Stimulated activated CD4-positive, alpha-beta T cell treated with anti-CD3 and anti-CD28 coated beads, Interleukin-12 subunit alpha, Interleukin-12 subunit beta, amount 100 ng/mL, for 48 hours (primary cell): ENCODE measurements at regions not wholly inside any gene's neighbourhood (a gene's known extent, or its start where the extent isn't known, plus 50 kb on each side); places are given as distances from the start of the nearest gene placed in this dataset.

ENCODE experiments used
- DNase-seq, 3 donors: peaks; one replicate each; pipeline ENCODE4 v3.0.0-alpha.2; 2020; ENCODE audit warnings: low read depth in 2 of 3, low spot score in 1 of 3

DNA sequence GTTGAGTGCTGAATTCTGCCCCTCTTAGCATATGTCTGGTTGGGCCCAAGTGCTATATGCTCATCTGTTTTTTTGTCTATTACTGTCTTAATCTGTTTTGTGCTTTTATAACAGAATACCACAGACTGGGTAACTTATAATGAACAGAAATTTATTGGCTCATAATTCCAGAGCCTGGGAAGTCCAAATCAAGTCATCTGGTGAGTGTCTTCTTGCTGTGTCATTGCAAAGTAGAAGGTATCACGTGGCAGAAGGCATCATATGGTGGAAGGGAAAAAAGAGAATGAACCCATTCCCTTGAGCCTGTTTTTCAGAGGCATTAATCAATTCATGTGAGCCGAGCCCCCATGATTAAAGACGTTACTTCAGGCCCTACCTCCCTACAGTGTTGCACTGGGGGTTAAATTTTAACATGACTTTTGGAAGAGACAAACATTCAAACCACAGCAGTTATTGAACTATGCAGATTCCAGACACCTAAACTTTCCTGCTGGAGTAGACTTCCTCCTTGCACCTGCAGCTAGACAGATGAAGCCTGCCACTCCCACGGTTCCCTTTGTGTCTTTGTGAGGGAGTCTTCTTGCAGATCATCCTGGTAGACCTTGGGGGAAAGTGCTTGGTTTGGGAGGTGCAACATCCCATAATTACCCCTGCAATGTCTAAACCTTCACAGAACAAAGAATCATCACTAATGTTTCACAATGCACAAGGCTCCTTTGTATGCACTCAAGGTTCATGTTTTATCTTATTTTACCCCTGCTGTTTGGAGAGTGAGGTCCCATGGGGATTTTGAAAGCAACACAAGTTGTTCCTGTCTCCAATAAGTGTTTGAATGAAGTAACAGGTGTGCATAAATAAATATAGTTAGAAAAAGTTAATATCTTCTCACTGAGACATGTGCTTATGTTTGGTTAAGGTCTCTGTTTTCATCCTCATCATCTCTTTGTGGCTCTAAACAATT lies 64.7 kb upstream of the XCR1 start:
- DNase-seq: no peak

DNA sequence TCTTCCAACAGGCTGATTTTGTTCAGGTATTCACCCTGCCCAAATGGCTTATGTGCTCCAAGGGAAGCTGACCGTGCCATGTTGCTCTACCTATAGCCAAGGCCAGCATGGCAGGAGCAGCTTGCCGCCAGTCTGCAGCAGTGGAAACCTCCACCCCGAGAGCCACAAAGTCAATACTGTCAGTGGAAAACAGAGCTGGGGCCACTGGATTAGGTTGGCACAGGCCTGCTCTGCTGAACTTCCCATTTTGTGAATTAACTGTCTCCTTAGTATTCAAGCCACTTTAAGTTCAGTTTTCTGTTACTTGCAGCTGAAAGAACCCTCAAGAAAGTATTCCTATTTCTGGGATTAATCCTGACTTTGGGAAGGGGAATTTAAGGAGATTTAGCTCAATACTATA lies 63.8 kb upstream of the XCR1 start:
- no peak for DNase-seq

DNA sequence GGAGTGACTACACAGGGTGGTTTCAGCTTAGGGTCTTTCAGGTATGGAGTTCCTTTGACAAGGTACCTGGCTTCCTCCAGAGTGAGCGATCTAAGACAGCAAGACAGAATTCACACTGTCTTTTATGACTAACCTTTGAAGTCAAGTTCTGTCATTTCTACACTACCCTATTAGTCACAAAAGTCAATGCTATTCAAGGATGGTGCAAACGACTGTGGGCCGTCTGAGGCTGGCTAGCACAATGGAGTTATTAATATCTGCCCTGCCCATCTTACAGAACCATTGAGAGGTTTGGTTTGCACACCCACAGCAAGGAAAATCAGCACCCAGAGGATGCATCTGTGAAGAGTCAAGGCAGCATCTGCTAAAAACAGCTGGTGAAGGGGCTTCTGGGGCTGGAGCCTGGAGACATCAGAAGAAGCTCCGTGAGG lies 62.9 kb upstream of the XCR1 start:
- DNase-seq: no peak

DNA sequence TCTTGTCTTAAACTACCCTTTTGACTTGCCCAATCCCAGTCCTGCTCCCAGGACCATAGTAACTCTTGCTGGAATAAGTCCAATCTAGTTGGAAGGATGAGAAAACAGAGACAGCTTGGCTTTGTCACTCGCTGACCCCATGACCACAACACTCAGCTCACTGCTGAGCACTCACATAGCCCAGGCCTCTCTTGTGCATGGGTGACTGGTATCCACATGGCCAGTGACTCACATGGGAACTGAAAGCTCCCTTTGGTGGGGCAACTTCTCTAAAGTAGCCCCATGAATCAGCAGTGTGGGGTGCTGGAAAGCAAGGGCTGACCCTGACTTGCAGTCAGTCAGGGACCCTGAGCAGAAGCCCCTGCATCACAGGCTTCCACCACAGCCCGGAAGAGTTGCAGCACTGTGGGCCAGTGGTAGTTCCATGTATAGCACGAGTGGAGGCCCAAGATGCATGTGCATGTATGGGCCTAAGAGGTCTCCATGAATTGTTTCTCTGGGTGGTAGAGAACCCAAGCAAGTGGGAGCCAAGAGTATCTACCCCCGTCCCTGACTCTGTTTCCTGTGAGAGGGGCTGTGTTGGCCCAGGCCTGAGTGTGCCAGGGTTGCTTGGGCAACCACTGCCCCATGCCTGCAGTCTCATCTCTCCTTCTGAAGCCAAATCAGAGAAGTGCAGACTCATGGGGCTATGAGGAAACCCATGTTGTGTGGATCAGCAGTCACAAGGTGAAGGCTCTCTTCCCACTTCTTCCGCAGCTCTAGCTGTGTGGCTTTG lies 62.1 kb upstream of the XCR1 start:
- peak in 1 of 3 donors; percentile 24 for DNase-seq

DNA sequence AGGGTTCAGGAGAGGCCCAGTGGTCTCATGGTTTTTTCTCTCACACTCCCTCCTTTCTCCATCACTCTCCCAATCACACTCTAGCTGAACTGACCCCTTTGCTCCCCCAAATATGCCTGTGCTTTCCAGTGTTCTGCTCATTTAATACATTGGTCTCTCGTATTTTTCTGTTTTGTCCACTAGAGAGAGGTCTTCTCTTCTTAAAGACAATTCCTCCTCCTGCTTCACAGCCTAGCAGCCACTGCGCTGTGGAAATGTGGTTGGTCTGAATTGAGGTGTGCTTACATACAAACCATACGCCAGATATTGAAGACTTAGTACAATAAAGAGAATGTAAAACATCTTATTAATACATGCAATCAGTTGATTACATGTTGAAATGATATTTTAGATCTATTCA lies 60.6 kb upstream of the XCR1 start:
- no peak for DNase-seq

DNA sequence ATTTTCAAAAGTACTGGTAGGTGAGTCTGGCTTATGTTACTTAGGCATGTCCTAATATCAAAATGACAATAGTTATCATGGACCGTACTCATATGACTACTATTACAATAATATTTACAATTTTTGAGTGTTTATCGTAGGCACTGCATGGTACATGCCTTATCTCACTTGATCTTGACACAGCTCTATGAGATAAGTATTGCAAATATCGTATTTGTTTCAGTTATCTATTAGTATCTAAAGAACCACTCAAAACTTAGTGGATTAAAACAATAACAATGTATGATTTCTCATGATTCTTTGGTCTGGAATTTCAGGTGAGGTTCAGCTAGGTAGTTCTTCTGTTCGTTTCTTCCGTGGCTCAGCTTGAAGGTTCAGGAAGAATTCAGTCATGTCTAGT lies 59.7 kb upstream of the XCR1 start:
- DNase-seq: no peak

DNA sequence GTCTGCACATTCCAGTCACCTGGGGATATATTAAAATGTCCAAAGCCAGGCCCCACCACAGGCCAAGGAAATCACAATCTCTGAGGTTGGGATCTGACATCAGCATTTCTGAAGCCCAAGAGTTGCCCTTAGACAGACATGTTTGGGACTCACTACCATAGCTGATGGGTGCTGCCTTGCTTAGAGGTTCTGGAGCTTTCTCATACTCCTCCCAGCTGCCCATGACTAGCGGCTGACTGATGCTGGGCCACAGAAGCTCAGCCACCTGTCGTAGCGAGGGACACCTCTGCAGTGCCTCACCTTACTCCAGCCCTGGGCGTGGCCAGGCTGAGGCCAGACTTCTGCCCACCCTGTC lies 58.8 kb upstream of the XCR1 start:
- DNase-seq: no peak

DNA sequence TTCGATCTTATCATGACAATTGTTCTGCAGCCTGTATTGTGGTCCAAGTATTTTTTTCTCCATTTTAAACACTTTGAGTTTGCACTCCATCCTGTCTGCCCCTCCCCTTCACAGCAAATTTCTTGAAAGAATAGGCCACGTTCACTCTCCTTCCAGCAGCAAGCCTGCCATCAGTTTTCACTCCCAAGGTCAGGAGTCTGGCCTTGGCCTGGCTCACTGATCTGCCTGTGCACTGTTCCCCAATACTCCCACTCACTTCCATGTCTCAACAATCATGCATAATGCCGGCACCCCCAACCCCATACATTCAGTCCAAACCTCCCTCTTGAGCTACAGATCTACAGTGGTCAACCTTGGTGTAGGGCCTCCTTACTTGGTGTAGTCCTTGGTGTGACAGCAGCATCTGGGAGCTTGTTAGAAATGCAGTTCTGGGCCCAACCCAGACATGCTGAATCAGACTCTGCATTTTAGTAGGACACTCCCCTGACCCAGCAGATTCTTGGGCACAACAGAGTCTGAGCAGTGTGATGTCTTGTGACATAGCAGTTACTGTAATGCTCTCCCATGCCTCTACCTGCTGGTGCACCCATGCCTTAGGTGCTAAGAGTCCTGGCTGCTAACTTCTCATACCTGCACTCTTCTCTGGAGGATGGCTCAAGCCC lies 58.3 kb upstream of the XCR1 start:
- DNase-seq: no peak

DNA sequence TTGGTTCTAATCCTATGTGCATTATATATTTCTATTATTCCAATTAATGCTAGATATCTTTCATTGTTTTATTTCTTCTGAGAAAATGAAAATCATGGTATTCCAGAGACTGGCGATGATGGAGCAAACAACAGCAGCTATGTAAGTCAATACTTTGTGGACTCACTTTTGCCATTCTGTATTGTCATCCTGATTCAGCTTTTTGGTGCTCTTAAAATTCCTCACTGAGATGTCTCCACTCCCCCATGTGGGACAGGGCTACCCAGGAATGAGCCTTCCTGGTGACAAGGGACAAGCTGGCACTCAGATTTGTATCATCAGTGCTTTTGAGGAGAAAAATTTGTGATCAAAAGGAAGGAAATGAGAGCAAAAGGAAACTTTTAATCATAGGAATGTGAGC lies 56.7 kb upstream of the XCR1 start:
- DNase-seq: no peak

DNA sequence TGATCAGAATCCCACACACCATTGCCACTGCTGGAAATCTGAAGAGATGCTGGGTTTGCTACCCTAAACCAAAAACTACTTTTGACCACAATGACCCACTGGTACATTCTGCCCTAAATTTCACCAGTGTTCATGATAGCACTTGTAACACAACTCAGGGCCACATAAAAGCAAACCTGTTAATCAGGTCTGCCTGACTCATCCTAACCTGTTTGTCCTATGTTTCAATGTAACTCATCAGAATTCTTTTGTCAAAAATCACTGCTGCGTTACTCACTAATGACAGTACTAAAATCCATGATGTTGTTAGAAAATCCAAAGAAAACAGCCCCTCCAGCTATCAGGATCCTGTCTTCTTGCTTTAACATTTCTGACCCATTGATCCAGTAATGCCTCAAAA lies 55.6 kb upstream of the XCR1 start:
- DNase-seq: no peak

DNA sequence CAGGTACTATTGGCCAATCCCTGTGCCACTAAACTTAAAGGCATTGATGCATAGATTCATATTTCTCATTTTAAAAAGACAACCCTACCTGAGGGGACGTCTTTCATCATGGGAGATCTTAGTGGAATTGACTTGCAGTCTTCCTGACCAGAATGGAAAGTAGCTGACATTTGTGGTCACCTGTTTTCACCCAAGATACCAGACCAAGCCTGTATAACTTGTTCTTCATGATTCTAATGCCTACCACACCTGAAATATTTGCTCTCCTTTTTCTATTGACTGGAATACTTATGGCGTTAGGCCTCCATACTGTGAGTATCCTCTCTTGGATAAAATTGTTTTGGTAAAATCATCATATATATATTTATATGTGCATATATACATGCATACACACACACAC lies 54.7 kb upstream of the XCR1 start:
- DNase-seq: no peak

DNA sequence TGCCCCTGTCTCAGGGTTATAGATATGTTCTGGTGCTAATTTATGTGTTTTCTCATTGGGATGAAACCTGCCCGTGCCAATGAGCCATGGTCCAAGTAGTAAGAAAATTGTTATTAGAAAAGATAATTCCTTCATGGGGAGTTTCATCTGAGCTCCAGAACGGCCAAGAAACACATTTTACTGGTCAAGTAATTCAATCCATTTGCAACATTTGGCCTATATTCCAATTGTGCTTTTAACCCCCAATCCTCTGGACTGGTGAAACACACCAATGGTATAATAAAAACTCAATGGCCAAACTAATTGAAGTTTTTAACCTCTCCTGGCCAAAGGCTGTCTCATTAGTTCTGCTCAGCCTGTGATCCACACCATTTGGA lies 53.7 kb upstream of the XCR1 start:
- no peak for DNase-seq

DNA sequence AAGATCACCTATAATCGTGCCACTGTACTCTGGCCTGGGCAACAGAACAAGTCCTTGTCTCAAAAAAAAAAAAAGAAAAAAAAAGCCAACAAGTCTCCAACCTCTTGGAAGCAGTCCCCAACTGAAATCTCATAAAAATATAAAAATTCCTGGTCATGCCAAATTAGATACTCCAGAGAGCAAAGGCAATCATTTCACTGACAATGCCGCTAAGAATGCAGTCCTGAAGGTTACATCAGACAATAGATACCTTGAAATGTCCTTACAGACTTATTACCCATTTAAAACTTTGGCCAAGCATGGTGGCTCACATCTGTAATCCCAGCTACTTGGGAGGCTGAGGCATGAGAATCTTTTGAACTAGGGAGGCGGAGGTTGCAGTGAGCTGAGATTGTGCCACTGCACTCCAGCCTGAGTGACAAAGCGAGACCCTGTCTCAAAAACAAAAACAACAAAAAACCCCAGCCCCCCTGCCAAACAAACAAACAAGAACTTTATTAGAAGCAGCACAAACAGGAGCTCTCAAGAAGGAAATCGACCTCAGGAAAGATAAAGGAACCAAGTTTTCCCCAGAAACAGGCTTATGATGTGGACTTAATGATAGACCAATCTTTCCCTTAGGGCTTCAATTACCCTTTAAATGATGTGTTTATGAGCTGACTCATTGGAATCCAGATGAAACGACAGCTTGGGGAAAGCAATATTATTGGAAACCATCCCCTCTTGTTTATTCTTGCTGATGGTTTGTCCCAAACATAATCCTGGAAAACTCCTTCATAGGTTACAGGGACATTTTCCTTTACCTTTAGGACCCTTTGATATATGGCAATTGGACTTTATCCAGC lies 53.1 kb upstream of the XCR1 start:
- DNase-seq: no peak

DNA sequence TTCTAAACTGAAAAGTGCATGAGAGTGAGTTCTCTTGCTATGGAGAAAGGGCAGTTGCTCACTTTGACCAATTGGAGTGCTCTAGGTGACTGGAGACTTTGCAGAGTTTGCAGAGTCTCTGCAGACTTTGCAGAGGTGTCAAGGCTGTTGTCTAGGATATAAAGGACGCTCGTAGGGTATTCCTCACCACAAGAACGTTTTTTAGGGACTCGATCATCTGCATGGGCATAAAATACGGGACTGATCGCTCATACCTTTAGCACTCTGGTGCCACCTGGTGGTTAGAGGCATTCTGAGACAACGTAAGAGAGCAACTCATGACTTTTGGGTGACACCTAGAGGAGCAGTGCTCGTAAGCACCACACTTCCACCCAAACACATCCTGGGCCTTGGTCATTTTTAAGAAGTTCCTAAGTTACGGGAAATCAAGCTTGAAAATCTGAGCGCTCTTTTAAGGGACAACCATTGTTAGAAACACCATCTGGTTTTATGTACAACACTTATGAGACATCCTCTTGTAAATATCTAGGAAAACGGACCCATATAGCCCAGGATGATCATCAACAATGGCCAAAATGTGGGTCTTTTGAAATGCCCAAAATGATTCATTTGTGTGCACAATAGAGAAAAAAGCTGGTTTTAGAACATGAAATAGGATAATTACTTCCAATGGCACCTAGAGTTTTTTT lies 51.6 kb upstream of the XCR1 start:
- DNase-seq: peak; percentile 76 to 91 (median 83)
